ENCODE measurements at regions not wholly inside any gene's neighbourhood (a gene's known extent, or its start where the extent isn't known, plus 50 kb on each side); places are given as distances from the start of the nearest gene placed in this dataset.

- Histone ChIP-seq H3K4me2 (replicated peaks; ENCODE audit: extremely low read depth, low read length, poor library complexity, severe bottlenecking) (no peak overlapping the region), H3K27me3 (ENCODE audit: control insufficient read depth in 2 of 2, insufficient read depth in 2 of 2, low read length in 2 of 2) (no peaks in the 10 kb centered on the region), H3K36me3 (replicated peaks in 1 of 2; ENCODE audit: control insufficient read depth in 1 of 2, insufficient read depth in 2 of 2, low read length in 2 of 2) (no peaks in the 10 kb centered on the region), H3K79me2 (ENCODE audit: insufficient read depth, low read length) (no peaks in the 10 kb centered on the region), H2AFZ (ENCODE audit: insufficient read depth, low read depth, low read length, poor library complexity, severe bottlenecking) (no peak overlapping the region), H3K9me3 (replicated peaks in 1 of 2; ENCODE audit: control insufficient read depth in 1 of 2, insufficient read depth in 1 of 2, low read length in 2 of 2) (peaks cover 13 to 15% of the 10 kb centered on the region in 2 donors), H3K9ac (ENCODE audit: insufficient read depth, low read length, poor library complexity, severe bottlenecking) (no peak overlapping the region), H3K4me1 (ENCODE audit: control insufficient read depth in 1 of 2, insufficient read depth in 2 of 2, low read length in 2 of 2) (no peaks in the 10 kb centered on the region), H3K4me3 (replicated peaks in 1 of 3; ENCODE audit: low read depth in 2 of 3, low read length in 3 of 3) (no peak overlapping the region), H3K27ac (ENCODE audit: low read depth in 1 of 2, low read length in 2 of 2) (no peak overlapping the region), H4K20me1 (ENCODE audit: insufficient read depth, low read length) (no peaks in the 10 kb centered on the region)
- TF ChIP-seq CTCF (IDR thresholded peaks at IDR 0.05), result no peak
- H3K27ac Mint-ChIP-seq, result no peak overlapping the region
- peaks cover 0 to 2% (median 0%) of the 10 kb centered on the region in 3 donors for H3K27me3 Mint-ChIP-seq (ENCODE audit: low read depth in 3 of 3)
- H3K36me3 Mint-ChIP-seq, result no peaks in the 10 kb centered on the region
- intact Hi-C loops (cut with micrococcal nuclease), result no loop called here
- no peaks in the 10 kb centered on the region for H3K4me1 Mint-ChIP-seq
- no peak overlapping the region for H3K4me3 Mint-ChIP-seq
- peaks cover 11 to 32% (median 18%) of the 10 kb centered on the region in 7 donors for H3K9me3 Mint-ChIP-seq
- DNase-seq, result no peak
- 100% methylated on average over 1 of the region's 1 CpG for WGBS (ENCODE audit: insufficient coverage)
Observed at GRCh38 chr12:60034147-60034546, 438.3 kb downstream of the SLC16A7 start.

GRCh38 chr12:60035835-60036234 lies 440.0 kb downstream of the SLC16A7 start:
- H3K9ac ChIP-seq (ENCODE audit: insufficient read depth, low read length, poor library complexity, severe bottlenecking), result no peak overlapping the region
- H3K4me1 ChIP-seq (ENCODE audit: control insufficient read depth in 1 of 2, insufficient read depth in 2 of 2, low read length in 2 of 2), result no peaks in the 10 kb centered on the region
- H3K27me3 ChIP-seq (ENCODE audit: control insufficient read depth in 2 of 2, insufficient read depth in 2 of 2, low read length in 2 of 2), result no peaks in the 10 kb centered on the region
- no peak overlapping the region for H2AFZ ChIP-seq (ENCODE audit: insufficient read depth, low read depth, low read length, poor library complexity, severe bottlenecking)
- peaks cover 11 to 32% (median 19%) of the 10 kb centered on the region in 7 donors for H3K9me3 Mint-ChIP-seq
- no peaks in the 10 kb centered on the region for H3K36me3 ChIP-seq (replicated peaks in 1 of 2; ENCODE audit: control insufficient read depth in 1 of 2, insufficient read depth in 2 of 2, low read length in 2 of 2)
- H3K36me3 Mint-ChIP-seq, result no peaks in the 10 kb centered on the region
- no peaks in the 10 kb centered on the region for H3K79me2 ChIP-seq (ENCODE audit: insufficient read depth, low read length)
- H3K27ac ChIP-seq (ENCODE audit: low read depth in 1 of 2, low read length in 2 of 2), result no peak overlapping the region
- DNase-seq, result no peak
- H3K4me3 Mint-ChIP-seq, result no peak overlapping the region
- no peak overlapping the region for H3K4me2 ChIP-seq (replicated peaks; ENCODE audit: extremely low read depth, low read length, poor library complexity, severe bottlenecking)
- intact Hi-C loops (cut with micrococcal nuclease), result no loop called here
- H3K4me3 ChIP-seq (replicated peaks in 1 of 3; ENCODE audit: low read depth in 2 of 3, low read length in 3 of 3), result no peak overlapping the region
- H4K20me1 ChIP-seq (ENCODE audit: insufficient read depth, low read length), result no peaks in the 10 kb centered on the region
- peaks cover 12 to 13% of the 10 kb centered on the region in 2 donors for H3K9me3 ChIP-seq (replicated peaks in 1 of 2; ENCODE audit: control insufficient read depth in 1 of 2, insufficient read depth in 1 of 2, low read length in 2 of 2)
- no peak for TF ChIP-seq CTCF (IDR thresholded peaks at IDR 0.05)
- H3K4me1 Mint-ChIP-seq, result no peaks in the 10 kb centered on the region
- H3K27ac Mint-ChIP-seq, result no peak overlapping the region
- peaks cover 0 to 2% (median 0%) of the 10 kb centered on the region in 3 donors for H3K27me3 Mint-ChIP-seq (ENCODE audit: low read depth in 3 of 3)

Measured in CD14-positive monocyte (primary cell).